Prostate gland (tissue), 2 donors: ENCODE measurements at regions not wholly inside any gene's neighbourhood (a gene's known extent, or its start where the extent isn't known, plus 50 kb on each side); places are given as distances from the start of the nearest gene placed in this dataset.

Experiments used
- DNase-seq: peaks from one replicate; pipeline ENCODE4 v3.0.0-alpha.2; 2019; ENCODE audit warnings: low spot score
- H3K27ac ChIP-seq, 2 donors: fragments of 200-600 bp; sonication (generic); 2 replicates each; pipeline ENCODE4 v1.5.1; 2017 to 2019
- H3K27me3 ChIP-seq: fragments of 200-600 bp; sonication (generic); replicated peaks from 2 replicates; pipeline ENCODE4 v1.5.1; 2019; ENCODE audit not compliant: insufficient read depth
- H3K36me3 ChIP-seq, 2 donors: fragments of 200-600 bp; sonication (generic); 1 replicate in 1 of 2; 2 replicates in 1 of 2; pipeline versions ENCODE4 v1.5.1 to v1.8.1; 2017 to 2019
- H3K4me1 ChIP-seq: fragments of 200-600 bp; sonication (generic); replicated peaks from 2 replicates; pipeline ENCODE4 v1.5.1; 2019
- H3K4me3 ChIP-seq, 2 donors: fragments of 200-600 bp; sonication (generic); 2 replicates each; pipeline ENCODE4 v1.5.1; 2017 to 2019
- H3K9me3 ChIP-seq: fragments of 200-600 bp; sonication (generic); 2 replicates; pipeline ENCODE4 v1.5.1; 2017
- CTCF ChIP-seq, 4 experiments: fragments of 200-600 bp in 2 of 4; fragments of 450-650 bp in 2 of 4; sonication (generic) in 2 of 4; IDR thresholded peaks; 1 replicate in 3 of 4; 2 replicates in 1 of 4; pipeline ENCODE4 v1.5.1; 2016 to 2019; ENCODE audit warnings: antibody characterized with exemption in 4 of 4, mild to moderate bottlenecking in 2 of 4, moderate library complexity in 2 of 4
- POLR2A ChIP-seq: fragments of 450-650 bp; IDR thresholded peaks from one replicate; pipeline ENCODE4 v1.6.1; 2016; ENCODE audit warnings: antibody characterized with exemption, mild to moderate bottlenecking
- POLR2AphosphoS5 ChIP-seq: sonication (generic); formaldehyde crosslinking; IDR thresholded peaks from one replicate; pipeline ENCODE4 v1.6.1; 2017; ENCODE audit warnings: antibody characterized with exemption
- WGBS: methylation state at CpG from one replicate; pipeline ENCODE4 v1.1.5; 2018; 5-methylcytosine and 5-hydroxymethylcytosine counted together
- intact Hi-C: fragments of 100-400 bp; cut with DNase I; formaldehyde crosslinking; loops from one replicate; pipeline ENCODE4 v1.14.2; 2022

GRCh38 chr14:23861666-23862065 lies 91.9 kb upstream of the DHRS4 start:
- Histone ChIP-seq H3K4me3 (no peak overlapping the region), H3K36me3 (no peaks in the 10 kb centered on the region), H3K4me1 (no peaks in the 10 kb centered on the region), H3K27me3 (no peaks in the 10 kb centered on the region), H3K9me3 (no peaks in the 10 kb centered on the region), H3K27ac (no peak overlapping the region)
- intact Hi-C loops: no loop called here
- DNase-seq: no peak
- 22% methylated on average over 2 of the region's 2 CpGs for WGBS
- TF ChIP-seq POLR2A (no peak), POLR2AphosphoS5 (no peak), CTCF (IDR thresholded peaks at IDR 0.05) (no peak)

- no peaks in the 10 kb centered on the region for H3K9me3 ChIP-seq
- H3K4me1 ChIP-seq: no peaks in the 10 kb centered on the region
- TF ChIP-seq POLR2A (no peak), POLR2AphosphoS5 (no peak), CTCF (IDR thresholded peaks at IDR 0.05) (no peak)
- H3K36me3 ChIP-seq: no peaks in the 10 kb centered on the region
- DNase-seq: no peak
- 76% methylated on average over 2 of the region's 2 CpGs for WGBS
- intact Hi-C loops: no loop called here
- H3K4me3 ChIP-seq: no peak overlapping the region
- no peak overlapping the region for H3K27ac ChIP-seq
- H3K27me3 ChIP-seq: no peaks in the 10 kb centered on the region
These were observed 91.1 kb upstream of the DHRS4 start for GRCh38 chr14:23862513-23862912.

GRCh38 chr14:23863836-23864235 lies 89.7 kb upstream of the DHRS4 start:
- H3K27me3 ChIP-seq: no peaks in the 10 kb centered on the region
- H3K9me3 ChIP-seq: no peaks in the 10 kb centered on the region
- no peak overlapping the region for H3K4me3 ChIP-seq
- no peaks in the 10 kb centered on the region for H3K4me1 ChIP-seq
- intact Hi-C loops: no loop called here
- H3K36me3 ChIP-seq: no peaks in the 10 kb centered on the region
- no peak for DNase-seq
- H3K27ac ChIP-seq: no peak overlapping the region
- 100% methylated on average over 1 of the region's 1 CpG for WGBS
- TF ChIP-seq POLR2A (no peak), CTCF (IDR thresholded peaks at IDR 0.05) (no peak), POLR2AphosphoS5 (no peak)

- Histone ChIP-seq H3K9me3 (no peaks in the 10 kb centered on the region), H3K36me3 (no peaks in the 10 kb centered on the region), H3K4me3 (no peak overlapping the region), H3K27ac (no peak overlapping the region), H3K4me1 (no peaks in the 10 kb centered on the region), H3K27me3 (no peaks in the 10 kb centered on the region)
- DNase-seq: no peak
- WGBS: 98% methylated on average over 2 of the region's 2 CpGs
- TF ChIP-seq POLR2A (no peak), POLR2AphosphoS5 (no peak), CTCF (IDR thresholded peaks at IDR 0.05) (no peak)
- intact Hi-C loops: no loop called here
These were observed 89.3 kb upstream of the DHRS4 start for GRCh38 chr14:23864259-23864658.

GRCh38 chr14:23864861-23865260 lies 88.7 kb upstream of the DHRS4 start:
- TF ChIP-seq CTCF (IDR thresholded peaks at IDR 0.05): no peak
- TF ChIP-seq POLR2AphosphoS5: no peak
- TF ChIP-seq POLR2A: no peak
- Histone ChIP-seq H3K9me3 (no peaks in the 10 kb centered on the region), H3K27me3 (no peaks in the 10 kb centered on the region), H3K4me1 (no peaks in the 10 kb centered on the region), H3K4me3 (no peak overlapping the region), H3K27ac (no peak overlapping the region), H3K36me3 (no peaks in the 10 kb centered on the region)
- whole genome bisulfite sequencing: 82% methylated on average over 3 of the region's 3 CpGs
- intact Hi-C loops: no loop called here
- no peak for DNase-seq
